ENCODE measurements at regions not wholly inside any gene's neighbourhood (a gene's known extent, or its start where the extent isn't known, plus 50 kb on each side); places are given as distances from the start of the nearest gene placed in this dataset.

GRCh38 chr5:88113429-88113828 is 155.2 kb downstream of the TMEM161B start:
- Mint-ChIP-seq H3K27me3 (peaks cover 0 to 16% of the 10 kb centered on the region in 2 donors), H3K27ac (no peak overlapping the region), H3K4me1 (no peaks in the 10 kb centered on the region), H3K36me3 (no peaks in the 10 kb centered on the region), H3K4me3 (no peak overlapping the region), H3K9me3 (no peaks in the 10 kb centered on the region)
- ATAC-seq (replicated peaks): no peak
- no peak for DNase-seq

DNA sequence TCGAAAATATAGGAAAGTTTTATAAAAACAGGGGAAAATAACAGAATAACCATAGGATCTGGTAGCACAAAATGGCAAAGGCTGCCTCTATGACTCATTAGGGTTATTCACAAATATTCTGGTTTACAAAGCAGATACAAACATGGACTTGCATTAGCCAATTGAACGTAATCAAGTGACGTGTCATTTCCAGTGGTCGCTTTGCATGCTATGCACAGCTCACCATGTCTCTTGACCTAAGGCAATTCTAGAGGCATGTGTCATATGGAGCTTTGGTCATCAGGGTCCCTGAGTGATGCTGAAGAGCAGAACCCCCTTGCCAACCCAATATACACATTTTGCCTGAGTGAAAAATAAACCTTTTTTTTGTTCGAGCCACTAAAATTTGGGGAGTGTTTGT is 158.8 kb downstream of the TMEM161B start:
- no peaks in the 10 kb centered on the region for H3K4me1 Mint-ChIP-seq
- peaks cover 0 to 4% of the 10 kb centered on the region in 2 donors for H3K27me3 Mint-ChIP-seq
- no peak overlapping the region for H3K27ac Mint-ChIP-seq
- H3K9me3 Mint-ChIP-seq: peaks cover 0 to 3% of the 10 kb centered on the region in 2 donors
- no peak for DNase-seq
- no peak overlapping the region for H3K4me3 Mint-ChIP-seq
- H3K36me3 Mint-ChIP-seq: no peaks in the 10 kb centered on the region
- ATAC-seq (replicated peaks): no peak

DNA sequence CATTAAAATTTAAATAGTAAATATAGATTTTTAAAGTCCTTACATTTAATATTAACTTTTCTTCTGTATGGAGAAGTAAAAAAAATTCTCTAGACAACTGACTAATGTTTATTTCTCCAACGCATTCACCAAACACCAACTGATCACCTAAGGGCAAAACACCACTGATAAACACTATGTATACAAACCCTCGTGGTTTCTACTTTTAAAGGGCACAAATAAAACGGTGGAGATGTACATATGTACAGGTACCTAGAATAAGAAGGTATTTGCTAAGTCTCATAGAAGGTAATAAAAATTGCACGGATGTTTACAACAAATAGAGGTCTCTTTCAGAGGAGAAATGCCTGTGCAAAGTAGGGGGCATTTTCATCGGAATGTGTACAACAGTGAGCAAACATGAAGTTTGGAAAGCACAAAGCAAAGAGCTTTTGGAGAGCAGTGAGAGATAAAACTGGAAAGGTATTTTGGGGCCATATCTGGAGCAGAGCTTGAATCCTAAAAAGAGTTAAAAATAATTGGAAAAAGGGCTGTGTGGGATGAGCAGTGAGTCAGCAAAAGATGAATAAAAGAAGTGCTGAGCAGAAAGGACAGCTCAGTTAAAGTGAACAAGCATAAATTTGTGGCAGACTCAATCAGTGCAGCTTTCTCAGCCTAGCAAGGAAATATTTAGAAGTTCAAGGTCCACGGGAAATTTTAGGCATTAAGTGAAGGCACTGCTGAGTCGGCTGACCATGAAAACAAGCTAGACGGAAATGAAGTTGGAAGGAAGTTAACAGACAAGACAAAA is 160.0 kb downstream of the TMEM161B start:
- ATAC-seq (replicated peaks): no peak

DNA sequence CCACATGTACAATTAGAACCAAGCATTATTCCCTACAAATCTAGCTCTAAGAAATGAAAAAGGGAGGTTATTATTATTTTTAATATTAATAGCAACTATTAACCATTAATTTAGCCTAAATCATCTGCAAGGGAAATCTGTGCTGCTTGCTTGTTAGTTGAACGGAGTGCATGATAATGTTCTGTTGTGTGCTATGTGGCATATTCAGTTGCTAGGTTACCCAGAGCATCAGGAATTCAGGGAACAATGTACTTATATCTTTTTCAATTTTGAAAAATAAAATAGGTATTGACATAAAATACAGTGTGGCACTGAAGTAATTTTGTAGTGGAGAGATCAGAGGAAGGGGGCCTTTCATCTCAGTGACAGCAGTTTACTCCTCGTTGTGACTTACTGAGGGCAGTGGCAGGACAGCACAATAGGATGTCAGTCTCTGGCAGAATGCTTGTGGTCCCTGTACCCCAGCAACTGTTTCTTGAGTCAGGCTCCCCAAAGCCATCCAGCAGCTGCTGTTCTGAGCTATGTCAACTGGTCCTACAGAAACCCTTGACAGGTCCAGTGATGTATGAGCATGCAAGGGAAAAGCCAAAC is 173.6 kb downstream of the TMEM161B start:
- H3K36me3 Mint-ChIP-seq: no peaks in the 10 kb centered on the region
- peaks cover 0 to 5% of the 10 kb centered on the region in 2 donors for H3K27me3 Mint-ChIP-seq
- no peaks in the 10 kb centered on the region for H3K9me3 Mint-ChIP-seq
- ATAC-seq (replicated peaks): no peak
- DNase-seq: no peak
- no peak overlapping the region for H3K27ac Mint-ChIP-seq
- peaks cover 0 to 3% of the 10 kb centered on the region in 2 donors for H3K4me1 Mint-ChIP-seq
- H3K4me3 Mint-ChIP-seq: no peak overlapping the region

More for the DNA sequence above, 160.0 kb downstream of the TMEM161B start:
- Mint-ChIP-seq H3K27ac (no peak overlapping the region), H3K27me3 (peaks cover 0 to 4% of the 10 kb centered on the region in 2 donors), H3K4me3 (no peak overlapping the region), H3K36me3 (no peaks in the 10 kb centered on the region), H3K4me1 (no peaks in the 10 kb centered on the region), H3K9me3 (peaks cover 0 to 3% of the 10 kb centered on the region in 2 donors)
- DNase-seq: no peak

- Mint-ChIP-seq H3K4me1 (peaks cover 0 to 3% of the 10 kb centered on the region in 2 donors), H3K9me3 (no peaks in the 10 kb centered on the region), H3K36me3 (no peaks in the 10 kb centered on the region), H3K27ac (no peak overlapping the region), H3K27me3 (peaks cover 0 to 5% of the 10 kb centered on the region in 2 donors), H3K4me3 (no peak overlapping the region)
- ATAC-seq (replicated peaks): no peak
- no peak for DNase-seq
Measured at GRCh38 chr5:88094403-88094802, 174.2 kb downstream of the TMEM161B start.

GRCh38 chr5:88093765-88094164 is 174.9 kb downstream of the TMEM161B start:
- H3K27ac Mint-ChIP-seq: no peak overlapping the region
- H3K27me3 Mint-ChIP-seq: peaks cover 0 to 5% of the 10 kb centered on the region in 2 donors
- no peak overlapping the region for H3K4me3 Mint-ChIP-seq
- DNase-seq (no peak), ATAC-seq (replicated peaks) (no peak)
- H3K36me3 Mint-ChIP-seq: no peaks in the 10 kb centered on the region
- H3K4me1 Mint-ChIP-seq: peaks cover 0 to 3% of the 10 kb centered on the region in 2 donors
- no peaks in the 10 kb centered on the region for H3K9me3 Mint-ChIP-seq

- ATAC-seq (replicated peaks) (no peak), DNase-seq (no peak)
- H3K9me3 Mint-ChIP-seq: no peaks in the 10 kb centered on the region
- peaks cover 0 to 3% of the 10 kb centered on the region in 2 donors for H3K4me1 Mint-ChIP-seq
- no peaks in the 10 kb centered on the region for H3K36me3 Mint-ChIP-seq
- H3K4me3 Mint-ChIP-seq: no peak overlapping the region
- H3K27me3 Mint-ChIP-seq: peaks cover 0 to 5% of the 10 kb centered on the region in 2 donors
- H3K27ac Mint-ChIP-seq: no peak overlapping the region
Measured at GRCh38 chr5:88092958-88093605, 175.6 kb downstream of the TMEM161B start.

DNA sequence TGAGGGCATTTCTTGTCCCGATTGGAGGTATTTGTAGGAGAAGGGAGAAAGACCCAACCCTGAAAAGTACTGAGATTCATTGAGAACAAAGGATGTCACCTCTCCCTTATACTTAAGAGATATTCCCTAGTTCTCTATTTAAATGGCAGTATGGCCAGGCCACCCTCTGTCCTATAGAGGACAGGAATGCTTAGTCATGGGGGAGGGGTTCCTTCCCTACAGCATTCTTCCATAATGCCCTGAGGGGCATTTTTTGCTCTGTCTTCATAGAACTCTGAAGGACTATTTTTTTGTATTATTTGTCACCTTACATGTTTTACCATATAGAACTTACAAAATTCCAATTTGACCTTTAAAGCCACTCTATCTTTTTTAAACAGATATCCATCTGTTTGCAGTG is 176.3 kb downstream of the TMEM161B start:
- Mint-ChIP-seq H3K4me1 (peaks cover 0 to 3% of the 10 kb centered on the region in 2 donors), H3K27ac (no peak overlapping the region), H3K9me3 (no peaks in the 10 kb centered on the region), H3K27me3 (peaks cover 0 to 5% of the 10 kb centered on the region in 2 donors), H3K36me3 (no peaks in the 10 kb centered on the region), H3K4me3 (no peak overlapping the region)
- DNase-seq (no peak), ATAC-seq (replicated peaks) (no peak)

DNA sequence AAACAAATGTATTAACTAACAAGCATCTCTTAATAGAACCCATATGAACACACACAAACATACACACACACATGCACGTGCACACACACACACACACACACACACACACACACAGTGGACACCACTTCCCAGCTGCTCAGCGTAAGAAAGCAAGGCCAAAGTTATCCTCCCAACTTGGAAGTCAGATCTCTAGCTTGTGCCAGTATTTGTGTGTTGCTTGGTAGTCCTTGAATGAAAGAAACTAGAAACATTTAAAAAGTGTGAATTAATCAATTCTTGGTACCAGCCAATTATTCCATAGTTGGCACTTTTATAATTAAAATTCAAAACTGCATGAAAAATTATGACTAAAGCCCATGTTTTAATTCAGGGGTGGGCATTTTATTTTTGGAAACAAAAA is 178.1 kb downstream of the TMEM161B start:
- Mint-ChIP-seq H3K27me3 (peaks cover 0 to 5% of the 10 kb centered on the region in 2 donors), H3K4me1 (peaks cover 0 to 3% of the 10 kb centered on the region in 2 donors), H3K9me3 (no peaks in the 10 kb centered on the region), H3K4me3 (no peak overlapping the region), H3K36me3 (no peaks in the 10 kb centered on the region), H3K27ac (no peak overlapping the region)
- ATAC-seq (replicated peaks) (no peak), DNase-seq (no peak)

- DNase-seq (no peak), ATAC-seq (replicated peaks) (no peak)
- Mint-ChIP-seq H3K27ac (no peak overlapping the region), H3K9me3 (no peaks in the 10 kb centered on the region), H3K27me3 (peaks cover 0 to 5% of the 10 kb centered on the region in 2 donors), H3K4me3 (no peak overlapping the region), H3K36me3 (no peaks in the 10 kb centered on the region), H3K4me1 (peaks cover 0 to 3% of the 10 kb centered on the region in 2 donors)
Measured at GRCh38 chr5:88089719-88090390, 178.8 kb downstream of the TMEM161B start.

GRCh38 chr5:88085462-88085861 is 183.2 kb downstream of the TMEM161B start:
- H3K4me3 Mint-ChIP-seq: no peak overlapping the region
- DNase-seq (no peak), ATAC-seq (replicated peaks) (no peak)
- no peak overlapping the region for H3K27ac Mint-ChIP-seq
- H3K9me3 Mint-ChIP-seq: no peaks in the 10 kb centered on the region
- H3K27me3 Mint-ChIP-seq: no peaks in the 10 kb centered on the region
- H3K4me1 Mint-ChIP-seq: no peaks in the 10 kb centered on the region
- H3K36me3 Mint-ChIP-seq: no peaks in the 10 kb centered on the region

DNA sequence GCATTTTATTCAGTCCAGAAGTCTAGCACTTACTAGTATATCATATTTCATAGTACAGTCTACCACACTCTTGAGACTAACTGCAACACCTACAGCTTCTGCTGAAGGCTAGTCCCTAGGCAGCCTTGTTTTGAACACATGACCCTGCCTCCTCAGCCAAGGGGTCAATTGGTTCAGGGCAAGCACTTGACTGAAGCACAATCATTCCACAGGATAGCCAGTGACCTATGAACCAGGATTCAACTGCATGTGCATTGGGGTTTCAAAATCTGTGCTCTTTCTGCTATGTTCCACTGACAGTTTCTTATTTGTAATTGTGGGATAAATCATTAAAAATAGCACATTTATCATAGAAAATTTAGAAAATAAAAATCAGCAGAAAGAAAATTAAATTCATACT is 186.8 kb downstream of the TMEM161B start:
- no peak overlapping the region for H3K4me3 Mint-ChIP-seq
- ATAC-seq (replicated peaks): no peak
- no peaks in the 10 kb centered on the region for H3K36me3 Mint-ChIP-seq
- no peak for DNase-seq
- H3K4me1 Mint-ChIP-seq: no peaks in the 10 kb centered on the region
- no peaks in the 10 kb centered on the region for H3K27me3 Mint-ChIP-seq
- H3K27ac Mint-ChIP-seq: no peak overlapping the region
- H3K9me3 Mint-ChIP-seq: peaks cover 3 to 9% of the 10 kb centered on the region in 2 donors

GRCh38 chr5:88063813-88064212 is 204.8 kb downstream of the TMEM161B start:
- no peak overlapping the region for H3K27ac Mint-ChIP-seq
- DNase-seq (no peak), ATAC-seq (replicated peaks) (no peak)
- H3K4me1 Mint-ChIP-seq: no peaks in the 10 kb centered on the region
- no peaks in the 10 kb centered on the region for H3K36me3 Mint-ChIP-seq
- peaks cover 0 to 4% of the 10 kb centered on the region in 2 donors for H3K27me3 Mint-ChIP-seq
- peaks cover 17 to 26% of the 10 kb centered on the region in 2 donors for H3K9me3 Mint-ChIP-seq
- no peak overlapping the region for H3K4me3 Mint-ChIP-seq

DNA sequence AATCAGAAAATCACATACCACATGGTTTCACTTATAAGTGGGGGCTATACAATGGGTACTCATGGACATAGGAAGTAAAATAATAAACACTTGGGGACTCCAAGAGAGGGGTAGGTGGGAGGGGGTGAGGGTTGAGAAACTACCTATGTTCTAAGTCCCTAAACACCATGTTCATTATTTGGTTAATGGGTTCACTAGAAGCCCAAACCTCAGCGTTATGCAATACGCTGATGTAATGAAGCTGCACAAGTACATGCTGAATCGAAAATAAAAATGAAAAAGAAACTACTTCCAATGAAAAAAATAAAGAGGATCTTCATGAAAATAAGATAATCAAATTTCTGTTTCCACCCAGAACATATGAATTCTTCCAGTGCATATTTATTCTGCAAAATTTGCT is 208.5 kb downstream of the TMEM161B start:
- peaks cover 0 to 4% of the 10 kb centered on the region in 2 donors for H3K27me3 Mint-ChIP-seq
- peaks cover 16 to 26% of the 10 kb centered on the region in 2 donors for H3K9me3 Mint-ChIP-seq
- no peak overlapping the region for H3K4me3 Mint-ChIP-seq
- H3K36me3 Mint-ChIP-seq: no peaks in the 10 kb centered on the region
- no peaks in the 10 kb centered on the region for H3K4me1 Mint-ChIP-seq
- ATAC-seq (replicated peaks) (no peak), DNase-seq (no peak)
- H3K27ac Mint-ChIP-seq: no peak overlapping the region
